Ishikawa (cell line): ENCODE measurements at regions not wholly inside any gene's neighbourhood (a gene's known extent, or its start where the extent isn't known, plus 50 kb on each side); places are given as distances from the start of the nearest gene placed in this dataset.

ENCODE experiments used
- CEBPB ChIP-seq: IDR thresholded peaks from 2 replicates; pipeline ENCODE4 v1.6.1; 2012
- CREB1 ChIP-seq: IDR thresholded peaks from 2 replicates; pipeline ENCODE4 v1.6.1; 2012; ENCODE audit warnings: low read depth
- EP300 ChIP-seq: IDR thresholded peaks from 2 replicates; pipeline ENCODE4 v1.6.1; 2012; ENCODE audit warnings: borderline replicate concordance
- NFIC ChIP-seq: IDR thresholded peaks from 2 replicates; pipeline ENCODE4 v1.6.1; 2012
- RAD21 ChIP-seq: IDR thresholded peaks from 2 replicates; pipeline ENCODE4 v1.6.1; 2012; ENCODE audit warnings: low read depth
- TAF1 ChIP-seq: IDR thresholded peaks from 2 replicates; pipeline ENCODE4 v1.6.1; 2012; ENCODE audit warnings: low read depth, mild to moderate bottlenecking
- TCF12 ChIP-seq: IDR thresholded peaks from 2 replicates; pipeline ENCODE4 v1.6.1; 2012; ENCODE audit warnings: low read depth
- TEAD4 ChIP-seq: IDR thresholded peaks from 2 replicates; pipeline ENCODE4 v1.6.1; 2012
- YY1 ChIP-seq: IDR thresholded peaks from 2 replicates; pipeline ENCODE4 v1.6.1; 2012; ENCODE audit warnings: low read depth
- TF ChIP-seq, protein P1 (sequence below): IDR thresholded peaks from 2 replicates; pipeline ENCODE4 v1.6.1; 2012
- TF ChIP-seq, protein P2 (sequence below): IDR thresholded peaks from 2 replicates; pipeline ENCODE4 v1.6.1; 2012; ENCODE audit warnings: low read depth, mild to moderate bottlenecking

DNA sequence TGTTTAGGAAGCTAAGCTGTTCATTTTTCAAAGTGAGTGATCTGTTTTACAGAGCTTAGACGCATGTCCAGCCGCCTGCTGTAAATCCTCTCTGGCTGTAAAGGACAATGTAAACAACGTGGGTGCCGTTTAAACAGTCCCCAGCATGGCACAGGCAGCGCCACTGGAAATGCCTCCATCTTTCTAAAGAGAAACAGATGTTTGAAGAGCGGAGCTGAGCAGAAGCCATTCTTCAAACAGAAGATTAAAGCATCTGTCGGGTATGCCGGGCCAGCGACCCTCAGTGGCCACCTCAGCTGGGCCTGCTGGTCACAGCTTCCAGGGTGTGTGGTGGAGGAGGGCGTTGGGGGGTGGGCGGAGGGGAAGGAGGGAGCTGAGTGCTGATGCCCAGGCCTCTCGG lies 138.6 kb downstream of the ERMARD start:
- TF ChIP-seq, protein P1, sequence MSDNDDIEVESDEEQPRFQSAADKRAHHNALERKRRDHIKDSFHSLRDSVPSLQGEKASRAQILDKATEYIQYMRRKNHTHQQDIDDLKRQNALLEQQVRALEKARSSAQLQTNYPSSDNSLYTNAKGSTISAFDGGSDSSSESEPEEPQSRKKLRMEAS: no peak
- TF ChIP-seq TCF12: no peak
- no peak for TF ChIP-seq RAD21
- no peak for TF ChIP-seq YY1
- TF ChIP-seq TAF1: no peak
- TF ChIP-seq EP300: no peak
- TF ChIP-seq CREB1: no peak
- TF ChIP-seq CEBPB: no peak
- TF ChIP-seq, protein P2, sequence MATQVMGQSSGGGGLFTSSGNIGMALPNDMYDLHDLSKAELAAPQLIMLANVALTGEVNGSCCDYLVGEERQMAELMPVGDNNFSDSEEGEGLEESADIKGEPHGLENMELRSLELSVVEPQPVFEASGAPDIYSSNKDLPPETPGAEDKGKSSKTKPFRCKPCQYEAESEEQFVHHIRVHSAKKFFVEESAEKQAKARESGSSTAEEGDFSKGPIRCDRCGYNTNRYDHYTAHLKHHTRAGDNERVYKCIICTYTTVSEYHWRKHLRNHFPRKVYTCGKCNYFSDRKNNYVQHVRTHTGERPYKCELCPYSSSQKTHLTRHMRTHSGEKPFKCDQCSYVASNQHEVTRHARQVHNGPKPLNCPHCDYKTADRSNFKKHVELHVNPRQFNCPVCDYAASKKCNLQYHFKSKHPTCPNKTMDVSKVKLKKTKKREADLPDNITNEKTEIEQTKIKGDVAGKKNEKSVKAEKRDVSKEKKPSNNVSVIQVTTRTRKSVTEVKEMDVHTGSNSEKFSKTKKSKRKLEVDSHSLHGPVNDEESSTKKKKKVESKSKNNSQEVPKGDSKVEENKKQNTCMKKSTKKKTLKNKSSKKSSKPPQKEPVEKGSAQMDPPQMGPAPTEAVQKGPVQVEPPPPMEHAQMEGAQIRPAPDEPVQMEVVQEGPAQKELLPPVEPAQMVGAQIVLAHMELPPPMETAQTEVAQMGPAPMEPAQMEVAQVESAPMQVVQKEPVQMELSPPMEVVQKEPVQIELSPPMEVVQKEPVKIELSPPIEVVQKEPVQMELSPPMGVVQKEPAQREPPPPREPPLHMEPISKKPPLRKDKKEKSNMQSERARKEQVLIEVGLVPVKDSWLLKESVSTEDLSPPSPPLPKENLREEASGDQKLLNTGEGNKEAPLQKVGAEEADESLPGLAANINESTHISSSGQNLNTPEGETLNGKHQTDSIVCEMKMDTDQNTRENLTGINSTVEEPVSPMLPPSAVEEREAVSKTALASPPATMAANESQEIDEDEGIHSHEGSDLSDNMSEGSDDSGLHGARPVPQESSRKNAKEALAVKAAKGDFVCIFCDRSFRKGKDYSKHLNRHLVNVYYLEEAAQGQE: no peak
- TF ChIP-seq TEAD4: no peak
- TF ChIP-seq NFIC: no peak
